DOHH2 (cell line): ENCODE measurements at regions not wholly inside any gene's neighbourhood (a gene's known extent, or its start where the extent isn't known, plus 50 kb on each side); places are given as distances from the start of the nearest gene placed in this dataset.

Experiments used
- H3F3A ChIP-seq: fragments of 200-600 bp; sonication (generic), shearing (Covaris generic); 2 replicates; pipeline ENCODE4 v1.6.0; 2016; ENCODE audit warnings: antibody characterized with exemption, mild to moderate bottlenecking; ENCODE audit not compliant: control insufficient read depth, insufficient read depth
- H3K27ac ChIP-seq: fragments of 200-600 bp; sonication (generic); 2 replicates; pipeline ENCODE4 v1.5.1; 2014; ENCODE audit warnings: low read depth, mild to moderate bottlenecking, low read length, moderate library complexity
- H3K27me3 ChIP-seq: fragments of 200-600 bp; sonication (generic); 2 replicates; pipeline ENCODE4 v1.6.1; 2014; ENCODE audit warnings: mild to moderate bottlenecking, low read length, mixed read lengths; ENCODE audit not compliant: control insufficient read depth
- H3K36me3 ChIP-seq: fragments of 200-600 bp; sonication (generic); 2 replicates; pipeline ENCODE4 v1.6.1; 2014; ENCODE audit warnings: mild to moderate bottlenecking, low read length, moderate library complexity, mixed read lengths; ENCODE audit not compliant: control insufficient read depth
- H3K4me1 ChIP-seq: fragments of 200-600 bp; sonication (generic); 2 replicates; pipeline ENCODE4 v1.6.1; 2014; ENCODE audit warnings: mild to moderate bottlenecking, low read length, mixed read lengths; ENCODE audit not compliant: control insufficient read depth
- H3K4me2 ChIP-seq: fragments of 200-600 bp; sonication (generic); 2 replicates; pipeline ENCODE4 v1.6.0; 2014; ENCODE audit warnings: mild to moderate bottlenecking, low read length, moderate library complexity
- H3K4me3 ChIP-seq: fragments of 200-600 bp; sonication (generic); 2 replicates; pipeline ENCODE4 v1.5.1; 2014; ENCODE audit warnings: mild to moderate bottlenecking, low read length, mixed read lengths
- H3K79me2 ChIP-seq: fragments of 200-600 bp; sonication (generic); 2 replicates; pipeline ENCODE4 v1.6.1; 2014; ENCODE audit warnings: mild to moderate bottlenecking, low read length, mixed read lengths; ENCODE audit not compliant: control insufficient read depth
- H3K9me2 ChIP-seq: fragments of 200-600 bp; sonication (generic); replicated peaks from 2 replicates; pipeline ENCODE4 v1.6.1; 2014; ENCODE audit warnings: mild to moderate bottlenecking, low read length, mixed read lengths; ENCODE audit not compliant: control insufficient read depth
- H3K9me3 ChIP-seq: fragments of 200-600 bp; sonication (generic); 2 replicates; pipeline ENCODE4 v1.6.1; 2014; ENCODE audit warnings: antibody characterized with exemption, low read length, mixed read lengths; ENCODE audit not compliant: control insufficient read depth, insufficient read depth
- H4K20me1 ChIP-seq: fragments of 200-600 bp; sonication (generic); 2 replicates; pipeline ENCODE4 v1.6.0; 2014; ENCODE audit warnings: low read depth, mild to moderate bottlenecking, antibody characterized with exemption, low read length, moderate library complexity; ENCODE audit not compliant: control insufficient read depth, insufficient read depth
- EZH2phosphoT487 ChIP-seq: fragments of 200-600 bp; sonication (generic); IDR thresholded peaks from 2 replicates; pipeline ENCODE4 v1.6.1; 2017; ENCODE audit warnings: borderline replicate concordance, mild to moderate bottlenecking, antibody characterized with exemption, low read length, moderate library complexity, mixed read lengths
- TF ChIP-seq, protein P1 (sequence below): fragments of 200-600 bp; sonication (generic); IDR thresholded peaks from one replicate; pipeline ENCODE4 v1.5.1; 2014; ENCODE audit warnings: antibody characterized with exemption, mild to moderate bottlenecking, low read depth, low read length; ENCODE audit not compliant: poor library complexity, severe bottlenecking

DNA sequence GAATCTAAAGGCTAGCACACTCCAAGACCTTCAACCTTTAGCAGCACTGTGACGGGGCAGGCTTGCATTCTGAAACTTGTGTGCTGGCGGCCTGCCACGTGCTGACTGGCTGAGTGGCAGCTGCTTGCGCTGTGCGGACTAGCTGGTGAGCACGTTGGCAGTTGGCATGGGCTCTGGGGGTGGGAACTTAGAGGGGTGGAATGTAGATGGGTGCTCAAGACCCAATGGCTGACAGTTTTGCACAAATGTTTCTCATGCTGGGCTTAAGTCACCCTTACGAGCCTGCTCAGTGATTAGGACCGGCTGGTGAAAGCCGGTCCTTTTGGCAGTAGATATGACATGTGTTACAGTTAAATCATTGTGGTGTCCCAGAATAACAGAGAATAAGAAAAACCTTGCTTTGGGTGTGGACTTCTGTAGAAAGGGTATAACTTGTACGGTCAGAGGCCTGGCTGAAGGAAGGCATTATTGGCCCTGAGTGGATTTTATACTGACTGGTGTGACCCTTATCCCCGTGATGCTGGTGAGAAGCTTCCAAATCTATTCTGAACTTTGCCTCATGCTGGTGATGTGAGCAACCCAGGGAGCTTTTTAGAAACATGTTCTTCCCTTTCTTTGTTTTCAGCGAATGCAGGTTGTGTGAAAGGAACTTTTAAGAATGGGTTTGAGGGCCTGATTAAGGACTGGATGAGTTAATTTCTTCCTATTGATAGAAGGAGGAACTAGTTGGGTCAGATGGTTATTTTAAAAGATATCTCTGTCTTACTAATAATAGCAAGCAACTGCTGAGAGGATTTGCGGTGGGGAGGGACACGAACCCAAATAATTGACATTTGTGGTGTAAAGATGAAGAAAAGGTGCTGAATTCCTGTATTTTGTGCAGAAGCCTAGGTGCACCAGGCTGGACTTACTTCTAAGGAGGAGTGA is 107.4 kb upstream of the SLC4A4 start:
- H3K4me1 ChIP-seq: no peaks in the 10 kb centered on the region
- H3K27me3 ChIP-seq: 0 out of 2 replicates have a peak, but pooled peaks cover 2% of the 10 kb centered on the region
- no peak overlapping the region for H3K4me3 ChIP-seq
- no peak overlapping the region for H3K4me2 ChIP-seq
- H3K79me2 ChIP-seq: no peaks in the 10 kb centered on the region
- no peaks in the 10 kb centered on the region for H4K20me1 ChIP-seq
- no peaks in the 10 kb centered on the region for H3K9me3 ChIP-seq
- H3K36me3 ChIP-seq: no peaks in the 10 kb centered on the region
- H3K27ac ChIP-seq: no peak overlapping the region
- TF ChIP-seq, protein P1, sequence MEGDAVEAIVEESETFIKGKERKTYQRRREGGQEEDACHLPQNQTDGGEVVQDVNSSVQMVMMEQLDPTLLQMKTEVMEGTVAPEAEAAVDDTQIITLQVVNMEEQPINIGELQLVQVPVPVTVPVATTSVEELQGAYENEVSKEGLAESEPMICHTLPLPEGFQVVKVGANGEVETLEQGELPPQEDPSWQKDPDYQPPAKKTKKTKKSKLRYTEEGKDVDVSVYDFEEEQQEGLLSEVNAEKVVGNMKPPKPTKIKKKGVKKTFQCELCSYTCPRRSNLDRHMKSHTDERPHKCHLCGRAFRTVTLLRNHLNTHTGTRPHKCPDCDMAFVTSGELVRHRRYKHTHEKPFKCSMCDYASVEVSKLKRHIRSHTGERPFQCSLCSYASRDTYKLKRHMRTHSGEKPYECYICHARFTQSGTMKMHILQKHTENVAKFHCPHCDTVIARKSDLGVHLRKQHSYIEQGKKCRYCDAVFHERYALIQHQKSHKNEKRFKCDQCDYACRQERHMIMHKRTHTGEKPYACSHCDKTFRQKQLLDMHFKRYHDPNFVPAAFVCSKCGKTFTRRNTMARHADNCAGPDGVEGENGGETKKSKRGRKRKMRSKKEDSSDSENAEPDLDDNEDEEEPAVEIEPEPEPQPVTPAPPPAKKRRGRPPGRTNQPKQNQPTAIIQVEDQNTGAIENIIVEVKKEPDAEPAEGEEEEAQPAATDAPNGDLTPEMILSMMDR: no peak
- TF ChIP-seq EZH2phosphoT487: no peak
- no peaks in the 10 kb centered on the region for H3K9me2 ChIP-seq
- H3F3A ChIP-seq: no peaks in the 10 kb centered on the region

DNA sequence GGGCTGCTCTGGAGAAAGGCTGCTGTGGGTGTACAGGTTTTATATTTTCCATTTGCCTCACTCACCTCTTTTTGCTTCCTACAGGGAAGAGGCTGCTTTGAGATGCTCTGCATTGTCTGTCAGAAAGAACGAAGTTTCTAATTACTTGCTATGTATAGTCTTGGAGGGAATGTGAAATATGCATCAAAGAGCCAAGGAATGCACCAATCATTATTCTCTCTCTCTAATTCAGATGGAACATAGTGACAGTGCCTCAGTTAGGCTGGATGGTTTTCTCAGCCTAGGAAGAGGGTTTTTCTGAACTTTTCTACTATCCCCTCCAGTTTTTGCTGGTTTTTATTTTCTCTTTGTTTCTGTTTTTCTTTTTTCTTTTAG is 106.8 kb upstream of the SLC4A4 start:
- Histone ChIP-seq H3K4me3 (no peak overlapping the region), H3K9me3 (no peaks in the 10 kb centered on the region), H4K20me1 (no peaks in the 10 kb centered on the region), H3K36me3 (no peaks in the 10 kb centered on the region), H3K27ac (no peak overlapping the region), H3K79me2 (no peaks in the 10 kb centered on the region), H3K4me2 (no peak overlapping the region), H3K27me3 (0 out of 2 replicates have a peak, but pooled peaks cover 2% of the 10 kb centered on the region), H3K9me2 (no peaks in the 10 kb centered on the region), H3K4me1 (no peaks in the 10 kb centered on the region), H3F3A (no peaks in the 10 kb centered on the region)
- TF ChIP-seq, protein P1: no peak
- no peak for TF ChIP-seq EZH2phosphoT487

DNA sequence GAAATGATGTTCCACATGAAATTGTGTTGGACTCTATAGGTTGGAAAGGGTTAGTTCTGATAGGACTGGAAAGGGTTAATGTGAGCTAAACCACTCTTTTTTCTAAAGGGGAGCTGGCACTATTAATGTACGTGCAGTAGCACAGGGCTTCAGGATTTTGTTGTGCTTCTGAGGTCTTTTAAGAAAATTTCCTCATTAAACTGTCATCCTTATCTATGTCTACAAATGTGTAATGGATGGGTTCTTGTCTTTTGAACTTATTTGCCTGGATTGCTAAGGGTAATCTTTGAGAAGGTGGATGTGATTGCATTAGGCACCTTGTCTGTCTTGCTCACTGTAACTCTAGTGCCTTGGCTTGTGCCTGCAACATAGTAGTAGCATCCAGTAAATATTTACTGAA is 106.0 kb upstream of the SLC4A4 start:
- H3K27ac ChIP-seq: no peak overlapping the region
- no peak overlapping the region for H3K4me3 ChIP-seq
- H3K9me2 ChIP-seq: no peaks in the 10 kb centered on the region
- H3K4me2 ChIP-seq: no peak overlapping the region
- H3K9me3 ChIP-seq: no peaks in the 10 kb centered on the region
- TF ChIP-seq, protein P1: no peak
- TF ChIP-seq EZH2phosphoT487: no peak
- no peaks in the 10 kb centered on the region for H4K20me1 ChIP-seq
- H3K79me2 ChIP-seq: no peaks in the 10 kb centered on the region
- no peaks in the 10 kb centered on the region for H3F3A ChIP-seq
- H3K36me3 ChIP-seq: no peaks in the 10 kb centered on the region
- no peaks in the 10 kb centered on the region for H3K4me1 ChIP-seq
- 0 out of 2 replicates have a peak, but pooled peaks cover 2% of the 10 kb centered on the region for H3K27me3 ChIP-seq
